Ectodermal cell (in vitro differentiated cells): ENCODE measurements at regions not wholly inside any gene's neighbourhood (a gene's known extent, or its start where the extent isn't known, plus 50 kb on each side); places are given as distances from the start of the nearest gene placed in this dataset.
"Not testable (repeated sequence)": the region's sequence is repeated elsewhere in the genome, so short reads cannot be mapped to it uniquely, and the experiment has no call there.

ENCODE experiments used
- H3K27ac ChIP-seq: 2 replicates; pipeline ENCODE4 v1.7.0; 2013; ENCODE audit warnings: mild to moderate bottlenecking, low read depth, low read length; ENCODE audit not compliant: insufficient read depth, poor library complexity, severe bottlenecking
- H3K27me3 ChIP-seq: 2 replicates; pipeline ENCODE4 v1.7.0; 2013; ENCODE audit warnings: mild to moderate bottlenecking, low read length; ENCODE audit not compliant: insufficient read depth, control insufficient read depth, poor library complexity, severe bottlenecking
- H3K36me3 ChIP-seq: one replicate; pipeline ENCODE4 v1.7.0; 2013; ENCODE audit warnings: low read length; ENCODE audit not compliant: control insufficient read depth, insufficient read depth
- H3K4me1 ChIP-seq: one replicate; pipeline ENCODE4 v1.7.0; 2013; ENCODE audit warnings: low read length; ENCODE audit not compliant: control insufficient read depth, insufficient read depth
- H3K4me3 ChIP-seq: 2 replicates; pipeline ENCODE4 v1.7.0; 2013; ENCODE audit warnings: low read depth, low read length, control low read depth; ENCODE audit not compliant: insufficient read depth
- H3K9me3 ChIP-seq: 2 replicates; pipeline ENCODE4 v1.7.0; 2013; ENCODE audit warnings: mild to moderate bottlenecking, low read length, moderate library complexity; ENCODE audit not compliant: control insufficient read depth
- WGBS, 2 experiments: methylation state at CpG; one replicate each; pipeline ENCODE4 v1.1.7; 2013; ENCODE audit warnings: missing lambda C conversion rate in 2 of 2; 5-methylcytosine and 5-hydroxymethylcytosine counted together

DNA sequence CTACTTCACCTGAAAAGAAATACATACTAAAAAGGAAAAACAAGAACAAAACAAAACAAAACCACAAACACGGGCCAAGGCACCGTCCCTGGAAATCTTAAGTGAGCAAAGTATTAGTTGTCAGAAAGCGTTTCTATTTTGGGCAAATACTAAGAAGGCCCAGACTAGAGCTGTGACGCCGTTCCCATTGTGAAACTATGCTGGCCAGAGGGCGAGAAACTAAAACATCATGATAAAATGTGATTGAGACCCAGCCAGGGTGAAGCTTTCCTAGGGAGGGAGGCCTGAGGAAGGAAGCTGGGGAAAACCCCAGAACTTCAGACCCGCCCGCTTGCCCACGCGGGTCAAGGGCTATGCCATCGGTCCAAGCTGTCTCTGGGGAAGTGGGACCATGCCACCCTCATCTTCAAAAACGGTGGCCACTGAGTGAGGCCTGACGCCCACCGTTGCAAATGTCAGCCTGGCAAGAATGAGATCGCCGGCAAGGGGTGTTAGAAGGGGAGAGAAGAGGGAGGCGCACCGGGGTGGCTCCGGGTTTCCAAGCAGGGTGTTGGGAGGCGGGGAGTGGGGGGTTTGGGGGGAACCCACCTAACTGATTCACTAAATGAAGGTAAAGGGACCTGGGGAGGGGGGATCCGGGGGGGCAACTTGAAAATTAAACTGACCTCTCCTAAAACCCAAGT is 1950.9 kb upstream of the DEFB115 start:
- Histone ChIP-seq H3K4me3 (no peak overlapping the region), H3K27me3 (no peaks in the 10 kb centered on the region), H3K9me3 (peaks cover 7% of the 10 kb centered on the region), H3K36me3 (no peaks in the 10 kb centered on the region), H3K4me1 (no peaks in the 10 kb centered on the region), H3K27ac (no peak overlapping the region)
- 77 to 79% methylated on average over 21 of the region's 21 CpGs for WGBS, 2 experiments

GRCh38 chr20:29307484-29307883 is 1950.0 kb upstream of the DEFB115 start:
- not testable (repeated sequence) for H3K27ac ChIP-seq, H3K4me1 ChIP-seq, H3K9me3 ChIP-seq, H3K4me3 ChIP-seq, H3K36me3 ChIP-seq, H3K27me3 ChIP-seq
- 84 to 89% methylated on average over 13 to 14 of the region's 17 CpGs for WGBS, 2 experiments

DNA sequence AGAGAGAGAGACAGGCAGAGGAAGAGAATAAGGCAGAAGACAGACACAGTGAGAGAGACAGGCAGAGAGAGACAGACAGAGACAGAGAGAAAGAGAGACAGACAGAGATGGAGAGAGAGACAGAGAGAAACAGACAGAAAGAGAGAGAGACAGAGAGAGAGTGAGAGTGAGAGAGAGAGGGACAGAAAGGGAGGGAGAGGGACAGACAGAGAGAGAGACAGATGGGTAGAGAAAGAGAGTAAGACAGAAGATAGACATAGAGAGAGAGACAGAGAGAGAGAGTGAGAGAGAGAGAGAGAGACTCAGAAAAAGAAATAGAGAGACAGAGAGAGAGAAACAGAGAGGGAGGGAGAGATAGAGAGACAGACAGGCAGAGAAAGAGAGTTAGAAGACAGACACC is 1948.5 kb upstream of the DEFB115 start:
- not testable (repeated sequence) for H3K9me3 ChIP-seq

GRCh38 chr20:29309481-29309880 is 1948.0 kb upstream of the DEFB115 start:
- not testable (repeated sequence) for H3K27me3 ChIP-seq, H3K4me3 ChIP-seq, H3K36me3 ChIP-seq, H3K9me3 ChIP-seq, H3K27ac ChIP-seq, H3K4me1 ChIP-seq
- 85 to 86% methylated on average over 17 of the region's 17 CpGs for WGBS, 2 experiments

More for the DNA sequence above, 1948.5 kb upstream of the DEFB115 start:
- not testable (repeated sequence) for H3K36me3 ChIP-seq, H3K27ac ChIP-seq, H3K4me3 ChIP-seq, H3K27me3 ChIP-seq, H3K4me1 ChIP-seq

GRCh38 chr20:29311046-29311445 is 1946.4 kb upstream of the DEFB115 start:
- H3K4me1 ChIP-seq, H3K36me3 ChIP-seq, H3K27ac ChIP-seq, H3K27me3 ChIP-seq, H3K4me3 ChIP-seq, H3K9me3 ChIP-seq: not testable (repeated sequence)
- WGBS, 2 experiments = 81 to 90% methylated on average over 10 to 11 of the region's 16 CpGs

GRCh38 chr20:29312679-29313078 is 1944.8 kb upstream of the DEFB115 start:
- not testable (repeated sequence) for H3K36me3 ChIP-seq, H3K27me3 ChIP-seq, H3K4me1 ChIP-seq, H3K4me3 ChIP-seq, H3K9me3 ChIP-seq, H3K27ac ChIP-seq
- WGBS, 2 experiments = 68 to 69% methylated on average over 5 to 8 of the region's 8 CpGs

DNA sequence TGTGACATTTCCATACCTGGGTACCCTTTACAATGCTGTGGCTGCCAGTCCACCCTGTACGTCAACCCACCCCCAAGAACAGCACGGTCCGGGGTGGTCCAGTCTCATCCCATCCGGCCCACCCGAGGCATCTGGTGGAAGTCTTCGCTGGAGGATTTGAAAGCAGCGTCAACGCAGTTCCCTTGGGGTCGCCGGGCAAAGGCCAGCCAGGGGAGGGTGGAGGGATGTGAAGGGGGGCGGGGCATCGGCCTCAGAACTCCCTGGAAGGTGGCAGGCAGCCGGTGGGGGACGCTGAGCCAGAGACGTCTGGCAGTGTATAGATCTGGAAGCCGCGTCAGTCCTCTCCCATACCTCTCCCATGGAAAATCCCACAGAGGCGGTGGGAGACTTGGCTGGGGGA is 1944.0 kb upstream of the DEFB115 start:
- no peaks in the 10 kb centered on the region for H3K27me3 ChIP-seq
- no peaks in the 10 kb centered on the region for H3K4me1 ChIP-seq
- H3K27ac ChIP-seq = no peak overlapping the region
- peaks cover 9% of the 10 kb centered on the region for H3K9me3 ChIP-seq
- H3K4me3 ChIP-seq = no peak overlapping the region
- no peaks in the 10 kb centered on the region for H3K36me3 ChIP-seq
- 82 to 83% methylated on average over 17 to 18 of the region's 18 CpGs for WGBS, 2 experiments

DNA sequence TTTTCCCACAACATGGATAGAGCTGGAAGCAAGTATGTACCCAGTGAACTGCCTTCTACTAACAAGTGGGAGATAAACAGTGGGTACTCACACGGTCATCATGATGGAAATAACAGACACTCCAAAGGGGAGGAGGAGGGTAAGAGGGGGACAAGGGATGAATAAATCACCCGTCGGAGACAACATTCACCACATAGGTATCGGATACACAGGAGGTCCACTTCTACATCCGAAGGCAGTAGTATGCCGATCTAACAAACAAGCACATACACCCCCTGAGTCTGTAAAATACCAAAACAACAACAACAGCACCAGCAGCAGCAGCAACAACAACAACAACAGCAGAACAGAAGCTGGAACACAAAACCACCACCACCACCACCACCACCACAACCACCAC is 1943.2 kb upstream of the DEFB115 start:
- no peaks in the 10 kb centered on the region for H3K27me3 ChIP-seq
- no peaks in the 10 kb centered on the region for H3K4me1 ChIP-seq
- H3K36me3 ChIP-seq = no peaks in the 10 kb centered on the region
- peaks cover 9% of the 10 kb centered on the region for H3K9me3 ChIP-seq
- H3K4me3 ChIP-seq = no peak overlapping the region
- WGBS, 2 experiments = 80 to 83% methylated on average over 6 of the region's 6 CpGs
- H3K27ac ChIP-seq = no peak overlapping the region

- H3K27me3 ChIP-seq = no peaks in the 10 kb centered on the region
- 87 to 88% methylated on average over 37 of the region's 37 CpGs for WGBS, 2 experiments
- no peaks in the 10 kb centered on the region for H3K4me1 ChIP-seq
- no peaks in the 10 kb centered on the region for H3K36me3 ChIP-seq
- H3K9me3 ChIP-seq = peaks cover 15% of the 10 kb centered on the region
- no peak overlapping the region for H3K27ac ChIP-seq
- no peak overlapping the region for H3K4me3 ChIP-seq
Observed at GRCh38 chr20:29318871-29319461, 1938.5 kb upstream of the DEFB115 start.

DNA sequence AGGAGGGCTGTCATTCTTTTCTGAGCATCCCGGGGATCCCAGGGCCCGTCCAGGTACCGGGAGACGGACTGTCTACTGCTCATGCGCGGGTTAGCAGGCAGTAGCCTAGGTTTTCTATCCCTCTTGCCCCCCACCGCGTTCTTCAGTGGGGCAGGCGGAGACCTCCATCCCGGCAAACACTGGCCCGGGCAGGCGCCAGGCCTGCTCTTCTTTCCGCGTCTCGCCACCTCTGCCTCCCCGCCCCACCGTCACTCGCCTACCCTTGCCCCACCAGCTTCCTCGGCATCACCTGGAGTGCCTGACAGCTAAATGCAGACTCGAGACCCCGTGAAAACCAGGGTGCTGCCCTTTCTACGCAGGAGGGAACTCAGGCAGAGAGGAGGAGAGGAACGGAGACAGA is 1937.7 kb upstream of the DEFB115 start:
- no peaks in the 10 kb centered on the region for H3K4me1 ChIP-seq
- no peak overlapping the region for H3K4me3 ChIP-seq
- no peaks in the 10 kb centered on the region for H3K27me3 ChIP-seq
- 86 to 87% methylated on average over 23 of the region's 23 CpGs for WGBS, 2 experiments
- H3K9me3 ChIP-seq = peaks cover 14% of the 10 kb centered on the region
- H3K27ac ChIP-seq = no peak overlapping the region
- no peaks in the 10 kb centered on the region for H3K36me3 ChIP-seq
